WTC11 (cell line): ENCODE measurements at regions not wholly inside any gene's neighbourhood (a gene's known extent, or its start where the extent isn't known, plus 50 kb on each side); places are given as distances from the start of the nearest gene placed in this dataset.

Source experiments
- ATAC-seq: fragments of 200-7000 bp; cut with Tn5 transposase; 2 replicates; pipeline ENCODE4 v1.10.0; 2021; ENCODE audit warnings: mild to moderate bottlenecking, moderate library complexity
- CTCF ChIA-PET: fragments of 300-600 bp; sonication (Branson Sonifier 250); formaldehyde crosslinking; loops from one replicate; lab custom pipeline; 2021; ENCODE audit warnings: antibody characterized with exemption; lab: Charles Lee
- POLR2A ChIA-PET: fragments of 350-600 bp; sonication (Branson Sonifier 250); formaldehyde crosslinking; loops from one replicate; lab custom pipeline; 2021; ENCODE audit warnings: antibody characterized with exemption; lab: Charles Lee
- DNase-seq: peaks from one replicate; pipeline ENCODE4 v3.0.0; 2021; ENCODE audit warnings: low spot score
- H3K27ac Mint-ChIP-seq: 2 replicates; pipeline ENCODE4 v1.8.0; 2021; ENCODE audit warnings: mixed read lengths
- H3K27me3 Mint-ChIP-seq: 2 replicates; pipeline ENCODE4 v1.8.0; 2021; ENCODE audit warnings: low read depth, mild to moderate bottlenecking, moderate library complexity, mixed read lengths
- H3K36me3 Mint-ChIP-seq: 2 replicates; pipeline ENCODE4 v1.8.0; 2021; ENCODE audit warnings: mixed read lengths
- H3K4me1 Mint-ChIP-seq: 2 replicates; pipeline ENCODE4 v1.8.0; 2022; ENCODE audit warnings: mixed read lengths
- H3K4me3 Mint-ChIP-seq: 2 replicates; pipeline ENCODE4 v1.8.0; 2021; ENCODE audit warnings: mild to moderate bottlenecking, moderate library complexity, mixed read lengths
- H3K9me3 Mint-ChIP-seq: 2 replicates; pipeline ENCODE4 v1.8.0; 2021; ENCODE audit warnings: mixed read lengths
- ATF3 ChIP-seq: sonication (generic); formaldehyde crosslinking; conservative IDR thresholded peaks from 2 replicates; pipeline ENCODE4 v1.8.1; 2022; ENCODE audit warnings: mild to moderate bottlenecking, missing genetic modification reagents
- ATF6 ChIP-seq: sonication (generic); formaldehyde crosslinking; IDR thresholded peaks from 2 replicates; pipeline ENCODE4 v1.8.1; 2023; ENCODE audit warnings: mild to moderate bottlenecking, missing genetic modification reagents
- CREB1 ChIP-seq: sonication (generic); formaldehyde crosslinking; IDR thresholded peaks from 2 replicates; pipeline ENCODE4 v1.8.0; 2023; ENCODE audit warnings: mild to moderate bottlenecking, missing genetic modification reagents
- CREM ChIP-seq: sonication (generic); formaldehyde crosslinking; IDR thresholded peaks from 2 replicates; pipeline ENCODE4 v1.8.1; 2022; ENCODE audit warnings: mild to moderate bottlenecking, missing genetic modification reagents, moderate library complexity
- EMX1 ChIP-seq: fragments of 250-450 bp; sonication (Bioruptor Pico); IDR thresholded peaks from 2 replicates; pipeline ENCODE4 v1.8.0; 2021; ENCODE audit warnings: mild to moderate bottlenecking
- ETV6 ChIP-seq: sonication (generic); formaldehyde crosslinking; IDR thresholded peaks from 2 replicates; pipeline ENCODE4 v1.8.1; 2022; ENCODE audit warnings: mild to moderate bottlenecking, missing genetic modification reagents
- HMGXB4 ChIP-seq: sonication (generic); formaldehyde crosslinking; IDR thresholded peaks from 2 replicates; pipeline ENCODE4 v1.8.1; 2023; ENCODE audit warnings: mild to moderate bottlenecking, moderate library complexity, missing genetic modification reagents
- MAX ChIP-seq: sonication (generic); formaldehyde crosslinking; IDR thresholded peaks from 2 replicates; pipeline ENCODE4 v1.8.0; 2022; ENCODE audit warnings: mild to moderate bottlenecking, missing genetic modification reagents
- MLX ChIP-seq: sonication (generic); formaldehyde crosslinking; IDR thresholded peaks from 2 replicates; pipeline ENCODE4 v1.8.1; 2023; ENCODE audit warnings: mild to moderate bottlenecking, missing genetic modification reagents, moderate library complexity
- MYBL2 ChIP-seq: sonication (generic); formaldehyde crosslinking; IDR thresholded peaks from 2 replicates; pipeline ENCODE4 v1.8.1; 2023; ENCODE audit warnings: mild to moderate bottlenecking, moderate library complexity, missing genetic modification reagents
- OVOL2 ChIP-seq: fragments of 250-450 bp; sonication (Bioruptor Pico); IDR thresholded peaks from 2 replicates; pipeline ENCODE4 v1.9.0; 2021; ENCODE audit warnings: mild to moderate bottlenecking, borderline replicate concordance
- PRRX2 ChIP-seq: fragments of 250-450 bp; sonication (Bioruptor Pico); IDR thresholded peaks from 2 replicates; pipeline ENCODE4 v1.8.0; 2021; ENCODE audit warnings: mild to moderate bottlenecking
- RELA ChIP-seq: sonication (generic); formaldehyde crosslinking; IDR thresholded peaks from 2 replicates; pipeline ENCODE4 v1.8.1; 2022; ENCODE audit warnings: missing genetic modification reagents, mild to moderate bottlenecking, borderline replicate concordance
- SMAD4 ChIP-seq: sonication (generic); formaldehyde crosslinking; IDR thresholded peaks from 2 replicates; pipeline ENCODE4 v1.8.0; 2022; ENCODE audit warnings: mild to moderate bottlenecking, missing genetic modification reagents
- STAT6 ChIP-seq: sonication (generic); formaldehyde crosslinking; conservative IDR thresholded peaks from 2 replicates; pipeline ENCODE4 v1.8.1; 2023; ENCODE audit warnings: mild to moderate bottlenecking, low read depth, missing genetic modification reagents, moderate library complexity
- TP53 ChIP-seq: sonication (generic); formaldehyde crosslinking; IDR thresholded peaks from 2 replicates; pipeline ENCODE4 v1.8.1; 2023; ENCODE audit warnings: mild to moderate bottlenecking, missing genetic modification reagents
- ZBTB21 ChIP-seq: sonication (generic); formaldehyde crosslinking; IDR thresholded peaks from 2 replicates; pipeline ENCODE4 v1.8.1; 2023; ENCODE audit warnings: mild to moderate bottlenecking, missing genetic modification reagents, borderline replicate concordance
- ZMAT4 ChIP-seq: fragments of 250-450 bp; sonication (Bioruptor Pico); IDR thresholded peaks from 2 replicates; pipeline ENCODE4 v1.9.0; 2021; ENCODE audit warnings: mild to moderate bottlenecking
- ZNF138 ChIP-seq: sonication (generic); formaldehyde crosslinking; conservative IDR thresholded peaks from 2 replicates; pipeline ENCODE4 v1.8.1; 2022; ENCODE audit warnings: mild to moderate bottlenecking, moderate library complexity, missing genetic modification reagents
- ZNF232 ChIP-seq: sonication (generic); formaldehyde crosslinking; IDR thresholded peaks from 2 replicates; pipeline ENCODE4 v1.8.0; 2022; ENCODE audit warnings: mild to moderate bottlenecking, missing genetic modification reagents
- ZNF512 ChIP-seq: sonication (generic); formaldehyde crosslinking; IDR thresholded peaks from 2 replicates; pipeline ENCODE4 v1.8.1; 2022; ENCODE audit warnings: missing genetic modification reagents, borderline replicate concordance

GRCh38 chr9:33728613-33729012, 66.7 kb upstream of the PRSS3 start:
- H3K4me1 Mint-ChIP-seq, result no peaks in the 10 kb centered on the region
- ChIA-PET POLR2A (interaction anchor here (0.6 kb wide), 1 partner anchor 42 kb away, joined by 3 read pairs; no protein-coding TSS in a partner anchor), CTCF (interaction anchor here (0.9 to 2.8 kb wide), 2 partner anchors 9 to 105 kb away, joined by 3 to 13 read pairs; no protein-coding TSS in a partner anchor)
- DNase-seq (no peak), ATAC-seq (no peak)
- peaks cover 29% of the 10 kb centered on the region for H3K9me3 Mint-ChIP-seq
- no peak overlapping the region for H3K27ac Mint-ChIP-seq
- no peaks in the 10 kb centered on the region for H3K36me3 Mint-ChIP-seq
- H3K4me3 Mint-ChIP-seq, result no peak overlapping the region
- H3K27me3 Mint-ChIP-seq, result no peaks in the 10 kb centered on the region; the same call in none of the 2 replicates
- TF ChIP-seq MYBL2 (CRISPR knock-in tag), result no peak
- TF ChIP-seq ZNF232 (CRISPR knock-in tag), result no peak
- no peak for TF ChIP-seq MLX (CRISPR knock-in tag)
- TF ChIP-seq RELA, result no peak
- no peak for TF ChIP-seq TP53 (CRISPR knock-in tag)
- TF ChIP-seq CREM, result no peak
- TF ChIP-seq ZNF138, result no peak
- no peak for TF ChIP-seq ZBTB21
- no peak for TF ChIP-seq EMX1 (CRISPR knock-in tag)
- TF ChIP-seq OVOL2 (CRISPR knock-in tag), result no peak
- no peak for TF ChIP-seq ATF6 (CRISPR knock-in tag)
- no peak for TF ChIP-seq SMAD4 (CRISPR knock-in tag)

GRCh38 chr9:33731142-33731541, 64.2 kb upstream of the PRSS3 start:
- POLR2A ChIA-PET, result no interaction called here
- no peaks in the 10 kb centered on the region for H3K36me3 Mint-ChIP-seq
- CTCF ChIA-PET, result interaction anchor here (1.5 to 2.2 kb wide), 3 partner anchors 10 to 356 kb away, joined by 3 to 10 read pairs (median 10); no protein-coding TSS in a partner anchor
- H3K27me3 Mint-ChIP-seq, result no peaks in the 10 kb centered on the region; the same call in none of the 2 replicates
- DNase-seq, result no peak
- TF ChIP-seq CREB1 (CRISPR knock-in tag) (no peak), ZNF512 (CRISPR knock-in tag) (no peak)
- no peak for ATAC-seq
- H3K4me1 Mint-ChIP-seq, result no peaks in the 10 kb centered on the region
- H3K9me3 Mint-ChIP-seq, result peaks cover 22% of the 10 kb centered on the region
- no peak overlapping the region for H3K27ac Mint-ChIP-seq
- no peak overlapping the region for H3K4me3 Mint-ChIP-seq

- H3K27ac Mint-ChIP-seq, result no peak overlapping the region
- no peak for DNase-seq
- H3K9me3 Mint-ChIP-seq, result peaks cover 21% of the 10 kb centered on the region
- no peaks in the 10 kb centered on the region for H3K36me3 Mint-ChIP-seq
- H3K4me3 Mint-ChIP-seq, result no peak overlapping the region
- ATAC-seq, result no peak
- POLR2A ChIA-PET, result no interaction called here
- CTCF ChIA-PET, result interaction anchor here (1.5 to 2.2 kb wide), 3 partner anchors 10 to 357 kb away, joined by 3 to 10 read pairs (median 10); no protein-coding TSS in a partner anchor
- no peaks in the 10 kb centered on the region; the same call in none of the 2 replicates for H3K27me3 Mint-ChIP-seq
- no peaks in the 10 kb centered on the region for H3K4me1 Mint-ChIP-seq
- TF ChIP-seq PRRX2 (no peak), ETV6 (CRISPR knock-in tag) (no peak), ATF3 (CRISPR knock-in tag) (no peak), ZMAT4 (CRISPR knock-in tag) (no peak), MAX (no peak), ATF6 (CRISPR knock-in tag) (no peak), HMGXB4 (no peak), ZBTB21 (no peak), STAT6 (CRISPR knock-in tag) (no peak)
These were observed 63.7 kb upstream of the PRSS3 start for GRCh38 chr9:33731625-33732024.
